ENCODE measurements at regions not wholly inside any gene's neighbourhood (a gene's known extent, or its start where the extent isn't known, plus 50 kb on each side); places are given as distances from the start of the nearest gene placed in this dataset.

DNA sequence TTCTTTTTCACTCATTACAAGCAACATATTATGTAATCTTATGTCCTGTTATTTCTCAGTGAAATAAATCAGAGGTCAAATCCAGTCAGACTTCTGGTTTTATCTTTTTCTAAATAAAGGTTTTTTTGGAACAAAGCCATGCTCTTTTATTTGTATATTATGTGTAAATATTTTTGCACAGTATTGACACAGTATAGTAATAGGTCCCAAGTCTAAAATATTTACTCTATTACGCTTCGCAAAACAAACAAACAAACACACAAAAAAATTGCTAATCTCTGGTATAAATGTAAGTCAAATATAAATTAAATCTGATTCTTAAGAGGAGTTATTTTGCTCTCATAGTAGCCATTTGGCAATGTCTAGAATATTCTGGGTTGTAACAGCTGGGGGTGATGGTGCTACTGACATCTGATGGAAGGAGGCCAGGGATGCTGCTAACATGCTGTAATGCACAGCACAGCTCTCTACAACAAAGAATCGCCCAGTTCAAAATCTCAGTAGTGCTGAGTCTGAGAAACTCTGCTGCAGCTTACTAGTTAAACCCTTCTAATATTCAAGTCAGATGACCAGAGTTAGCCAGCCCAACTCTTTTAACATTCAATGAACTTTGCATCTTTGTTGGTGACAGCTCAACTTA lies 602.1 kb downstream of the RAB28 start:
- Histone ChIP-seq H3K27me3 (ENCODE audit: low read depth, low read length) (no peaks in the 10 kb centered on the region), H3K9me3 (ENCODE audit: insufficient read depth, low read length) (no peaks in the 10 kb centered on the region), H3K9ac (ENCODE audit: low read length) (no peak overlapping the region), H3K36me3 (replicated peaks; ENCODE audit: low read depth, low read length) (no peaks in the 10 kb centered on the region), H3K4me1 (ENCODE audit: low read length) (no peaks in the 10 kb centered on the region), H4K20me1 (ENCODE audit: insufficient read depth, low read length) (no peaks in the 10 kb centered on the region), H3K4me2 (ENCODE audit: low read length) (no peak overlapping the region), H3K4me3 (ENCODE audit: low read length) (no peak overlapping the region), H3K79me2 (ENCODE audit: low read length) (no peaks in the 10 kb centered on the region), H2AFZ (ENCODE audit: low read depth, low read length) (no peak overlapping the region), H3K27ac (ENCODE audit: low read length) (no peak overlapping the region)
- TF ChIP-seq, protein P1, sequence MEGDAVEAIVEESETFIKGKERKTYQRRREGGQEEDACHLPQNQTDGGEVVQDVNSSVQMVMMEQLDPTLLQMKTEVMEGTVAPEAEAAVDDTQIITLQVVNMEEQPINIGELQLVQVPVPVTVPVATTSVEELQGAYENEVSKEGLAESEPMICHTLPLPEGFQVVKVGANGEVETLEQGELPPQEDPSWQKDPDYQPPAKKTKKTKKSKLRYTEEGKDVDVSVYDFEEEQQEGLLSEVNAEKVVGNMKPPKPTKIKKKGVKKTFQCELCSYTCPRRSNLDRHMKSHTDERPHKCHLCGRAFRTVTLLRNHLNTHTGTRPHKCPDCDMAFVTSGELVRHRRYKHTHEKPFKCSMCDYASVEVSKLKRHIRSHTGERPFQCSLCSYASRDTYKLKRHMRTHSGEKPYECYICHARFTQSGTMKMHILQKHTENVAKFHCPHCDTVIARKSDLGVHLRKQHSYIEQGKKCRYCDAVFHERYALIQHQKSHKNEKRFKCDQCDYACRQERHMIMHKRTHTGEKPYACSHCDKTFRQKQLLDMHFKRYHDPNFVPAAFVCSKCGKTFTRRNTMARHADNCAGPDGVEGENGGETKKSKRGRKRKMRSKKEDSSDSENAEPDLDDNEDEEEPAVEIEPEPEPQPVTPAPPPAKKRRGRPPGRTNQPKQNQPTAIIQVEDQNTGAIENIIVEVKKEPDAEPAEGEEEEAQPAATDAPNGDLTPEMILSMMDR (IDR thresholded peaks at IDR 0.05; ENCODE audit: low read depth, low read length): no peak
- TF ChIP-seq EZH2phosphoT487 (IDR thresholded peaks at IDR 0.05; ENCODE audit: low read depth): no peak

DNA sequence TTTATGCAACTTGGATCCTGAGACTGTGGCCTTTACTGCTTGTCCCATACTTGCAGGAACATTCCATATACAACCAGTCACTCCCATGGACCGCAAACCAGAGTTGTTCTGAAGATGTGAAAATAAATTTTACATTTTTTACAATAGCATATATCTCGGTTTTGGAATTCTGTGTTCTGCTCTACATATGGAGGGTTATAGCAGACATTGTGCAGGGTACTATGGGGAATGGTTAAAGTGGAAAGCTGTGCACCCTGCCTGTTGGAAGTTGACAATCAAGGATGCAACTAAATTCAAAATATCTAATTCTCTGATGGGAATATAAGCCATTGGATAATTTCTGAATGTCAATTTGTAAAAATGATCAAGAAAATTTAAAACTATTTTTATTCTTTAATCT lies 603.3 kb downstream of the RAB28 start:
- TF ChIP-seq EZH2phosphoT487 (IDR thresholded peaks at IDR 0.05; ENCODE audit: low read depth): no peak
- TF ChIP-seq, protein P1 (IDR thresholded peaks at IDR 0.05; ENCODE audit: low read depth, low read length): no peak
- H3K9ac ChIP-seq (ENCODE audit: low read length): no peak overlapping the region
- H3K9me3 ChIP-seq (ENCODE audit: insufficient read depth, low read length): no peaks in the 10 kb centered on the region
- no peak overlapping the region for H2AFZ ChIP-seq (ENCODE audit: low read depth, low read length)
- H3K4me3 ChIP-seq (ENCODE audit: low read length): no peak overlapping the region
- H4K20me1 ChIP-seq (ENCODE audit: insufficient read depth, low read length): no peaks in the 10 kb centered on the region
- no peaks in the 10 kb centered on the region for H3K79me2 ChIP-seq (ENCODE audit: low read length)
- no peak overlapping the region for H3K27ac ChIP-seq (ENCODE audit: low read length)
- no peaks in the 10 kb centered on the region for H3K4me1 ChIP-seq (ENCODE audit: low read length)
- no peaks in the 10 kb centered on the region for H3K36me3 ChIP-seq (replicated peaks; ENCODE audit: low read depth, low read length)
- H3K27me3 ChIP-seq (ENCODE audit: low read depth, low read length): no peaks in the 10 kb centered on the region
- H3K4me2 ChIP-seq (ENCODE audit: low read length): no peak overlapping the region

DNA sequence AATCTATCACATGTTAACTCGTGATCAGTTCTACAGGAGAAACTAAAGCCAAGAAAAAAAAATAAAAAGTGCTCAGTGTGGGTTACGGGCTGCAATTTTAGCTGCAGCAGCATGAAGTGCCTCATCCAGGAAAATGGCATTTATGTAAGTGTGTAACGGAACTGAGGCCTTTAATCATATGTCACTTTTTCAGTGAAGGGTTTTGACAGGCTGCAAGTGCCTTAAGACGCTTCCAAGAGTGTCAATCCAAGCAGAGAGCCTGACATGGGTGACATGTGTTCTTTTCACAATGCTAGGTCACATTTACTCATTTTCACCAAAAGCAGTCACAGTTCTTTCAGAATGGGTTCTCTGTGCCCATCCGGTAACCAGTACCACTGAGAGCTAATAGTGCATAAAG lies 604.6 kb downstream of the RAB28 start:
- Histone ChIP-seq H3K27me3 (ENCODE audit: low read depth, low read length) (no peaks in the 10 kb centered on the region), H2AFZ (ENCODE audit: low read depth, low read length) (no peak overlapping the region), H3K4me1 (ENCODE audit: low read length) (no peaks in the 10 kb centered on the region), H4K20me1 (ENCODE audit: insufficient read depth, low read length) (no peaks in the 10 kb centered on the region), H3K9me3 (ENCODE audit: insufficient read depth, low read length) (no peaks in the 10 kb centered on the region), H3K79me2 (ENCODE audit: low read length) (no peaks in the 10 kb centered on the region), H3K9ac (ENCODE audit: low read length) (no peak overlapping the region), H3K27ac (ENCODE audit: low read length) (no peak overlapping the region), H3K36me3 (replicated peaks; ENCODE audit: low read depth, low read length) (no peaks in the 10 kb centered on the region), H3K4me2 (ENCODE audit: low read length) (no peak overlapping the region), H3K4me3 (ENCODE audit: low read length) (no peak overlapping the region)
- TF ChIP-seq, protein P1 (IDR thresholded peaks at IDR 0.05; ENCODE audit: low read depth, low read length): no peak
- no peak for TF ChIP-seq EZH2phosphoT487 (IDR thresholded peaks at IDR 0.05; ENCODE audit: low read depth)

DNA sequence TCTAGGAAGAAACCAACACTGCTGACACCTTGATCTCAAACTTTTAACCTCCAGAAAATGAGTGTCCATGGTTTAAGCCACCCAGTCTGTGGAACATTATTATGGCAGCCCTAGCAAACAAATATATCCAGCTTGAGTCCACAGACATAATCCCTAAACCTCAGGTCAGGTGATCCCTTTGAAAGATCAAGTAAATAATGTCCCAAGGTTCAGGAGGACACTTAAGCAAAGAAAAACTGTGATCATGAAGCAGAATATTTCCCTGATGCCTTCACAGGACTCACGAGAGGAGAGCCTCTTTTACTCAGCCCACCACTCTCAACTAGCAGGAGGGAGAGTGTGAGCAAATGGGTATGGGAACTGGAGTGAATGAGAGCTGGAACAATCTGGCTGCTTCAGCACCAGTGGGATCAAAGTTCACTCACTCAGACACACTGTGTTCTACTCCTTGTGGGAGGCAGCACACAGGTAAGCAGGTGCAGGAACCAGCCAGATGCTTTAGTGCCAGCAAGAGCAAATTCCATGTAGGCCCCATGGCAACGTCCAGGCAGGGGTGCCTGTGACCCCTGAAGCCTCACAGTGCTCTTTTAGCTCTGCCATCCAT lies 608.4 kb downstream of the RAB28 start:
- no peak for TF ChIP-seq EZH2phosphoT487 (IDR thresholded peaks at IDR 0.05; ENCODE audit: low read depth)
- TF ChIP-seq, protein P1 (IDR thresholded peaks at IDR 0.05; ENCODE audit: low read depth, low read length): no peak
- Histone ChIP-seq H3K27ac (ENCODE audit: low read length) (no peak overlapping the region), H2AFZ (ENCODE audit: low read depth, low read length) (no peak overlapping the region), H3K4me1 (ENCODE audit: low read length) (no peaks in the 10 kb centered on the region), H3K36me3 (replicated peaks; ENCODE audit: low read depth, low read length) (no peaks in the 10 kb centered on the region), H3K27me3 (ENCODE audit: low read depth, low read length) (no peaks in the 10 kb centered on the region), H3K4me3 (ENCODE audit: low read length) (no peak overlapping the region), H3K9me3 (ENCODE audit: insufficient read depth, low read length) (no peaks in the 10 kb centered on the region), H3K9ac (ENCODE audit: low read length) (no peak overlapping the region), H4K20me1 (ENCODE audit: insufficient read depth, low read length) (no peaks in the 10 kb centered on the region), H3K4me2 (ENCODE audit: low read length) (no peak overlapping the region), H3K79me2 (ENCODE audit: low read length) (no peaks in the 10 kb centered on the region)
